GM12872 (cell line): ENCODE measurements at regions not wholly inside any gene's neighbourhood (a gene's known extent, or its start where the extent isn't known, plus 50 kb on each side); places are given as distances from the start of the nearest gene placed in this dataset.

Experiments
- TF ChIP-seq, protein P1 (sequence below): IDR thresholded peaks from 3 replicates; pipeline ENCODE4 v1.5.1; 2011; ENCODE audit warnings: low read depth, mild to moderate bottlenecking, low read length, moderate library complexity; ENCODE audit not compliant: insufficient read depth

GRCh38 chr11:98771791-98772190 is 249.0 kb upstream of the CNTN5 start:
- TF ChIP-seq, protein P1, sequence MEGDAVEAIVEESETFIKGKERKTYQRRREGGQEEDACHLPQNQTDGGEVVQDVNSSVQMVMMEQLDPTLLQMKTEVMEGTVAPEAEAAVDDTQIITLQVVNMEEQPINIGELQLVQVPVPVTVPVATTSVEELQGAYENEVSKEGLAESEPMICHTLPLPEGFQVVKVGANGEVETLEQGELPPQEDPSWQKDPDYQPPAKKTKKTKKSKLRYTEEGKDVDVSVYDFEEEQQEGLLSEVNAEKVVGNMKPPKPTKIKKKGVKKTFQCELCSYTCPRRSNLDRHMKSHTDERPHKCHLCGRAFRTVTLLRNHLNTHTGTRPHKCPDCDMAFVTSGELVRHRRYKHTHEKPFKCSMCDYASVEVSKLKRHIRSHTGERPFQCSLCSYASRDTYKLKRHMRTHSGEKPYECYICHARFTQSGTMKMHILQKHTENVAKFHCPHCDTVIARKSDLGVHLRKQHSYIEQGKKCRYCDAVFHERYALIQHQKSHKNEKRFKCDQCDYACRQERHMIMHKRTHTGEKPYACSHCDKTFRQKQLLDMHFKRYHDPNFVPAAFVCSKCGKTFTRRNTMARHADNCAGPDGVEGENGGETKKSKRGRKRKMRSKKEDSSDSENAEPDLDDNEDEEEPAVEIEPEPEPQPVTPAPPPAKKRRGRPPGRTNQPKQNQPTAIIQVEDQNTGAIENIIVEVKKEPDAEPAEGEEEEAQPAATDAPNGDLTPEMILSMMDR = no peak

DNA sequence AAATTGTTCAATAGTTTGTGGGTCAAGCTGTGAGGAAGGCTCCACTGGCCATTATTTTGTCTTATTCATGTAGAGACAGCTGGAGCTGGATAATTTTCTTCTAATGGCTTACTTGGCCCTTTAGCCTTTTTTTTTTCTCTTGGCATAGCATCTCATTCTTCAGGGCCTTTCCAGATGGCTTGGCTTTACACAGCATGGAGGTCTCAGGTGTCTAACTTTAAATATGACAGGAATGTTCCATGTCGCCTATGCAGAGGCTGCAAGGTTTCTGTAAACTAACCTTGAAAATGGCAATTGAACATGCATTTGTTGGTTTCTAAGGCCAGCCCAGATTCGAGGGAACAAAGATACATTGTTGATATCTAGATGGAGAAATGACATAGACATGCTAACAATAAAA is 247.9 kb upstream of the CNTN5 start:
- TF ChIP-seq, protein P1 = no peak

DNA sequence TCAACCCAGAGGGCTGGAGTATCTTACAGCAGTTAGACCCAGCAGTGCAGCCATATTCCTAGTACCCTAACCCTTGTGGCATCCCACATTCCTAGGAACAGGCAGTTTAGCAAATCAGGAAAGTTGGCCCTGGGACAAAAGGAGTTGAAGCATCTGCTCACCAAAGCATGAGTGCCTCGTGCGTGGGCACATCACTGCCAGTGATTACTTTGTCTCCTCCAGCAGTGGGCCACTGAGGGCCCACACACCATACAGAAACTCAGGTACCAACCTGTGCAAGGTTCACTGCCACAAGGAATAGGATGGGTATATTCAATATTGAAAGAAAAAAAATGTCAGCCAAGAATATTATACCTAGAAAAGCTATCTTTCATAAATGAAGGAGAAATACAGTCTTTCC is 227.5 kb upstream of the CNTN5 start:
- TF ChIP-seq, protein P1 = no peak

DNA sequence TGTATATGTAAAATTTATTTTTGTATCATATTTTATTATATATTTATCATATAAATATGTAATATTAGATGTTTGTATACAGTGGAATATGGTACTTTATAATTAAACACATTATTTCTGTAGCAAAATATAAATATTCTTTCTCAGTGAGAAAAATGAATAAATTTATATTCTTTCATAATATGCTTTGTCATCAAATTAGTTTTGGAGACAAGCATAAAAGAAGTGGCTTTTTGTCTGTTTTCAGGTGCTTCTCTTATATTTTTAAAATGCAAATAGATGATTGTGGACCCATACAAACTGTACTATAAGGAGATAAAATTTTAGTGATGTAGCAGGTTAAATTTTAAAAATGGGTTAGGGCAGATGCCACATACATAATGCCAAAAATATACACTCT is 222.4 kb upstream of the CNTN5 start:
- TF ChIP-seq, protein P1 = no peak

- TF ChIP-seq, protein P1 = no peak
Observed at GRCh38 chr11:98800696-98801095, 220.1 kb upstream of the CNTN5 start.

- TF ChIP-seq, protein P1 = no peak
Observed at GRCh38 chr11:98828986-98829708, 191.6 kb upstream of the CNTN5 start.

- TF ChIP-seq, protein P1 = no peak
Observed at GRCh38 chr11:98829971-98830370, 190.8 kb upstream of the CNTN5 start.
